WTC11 (cell line): ENCODE measurements at regions not wholly inside any gene's neighbourhood (a gene's known extent, or its start where the extent isn't known, plus 50 kb on each side); places are given as distances from the start of the nearest gene placed in this dataset.

ENCODE experiments used
- ATAC-seq: fragments of 200-7000 bp; cut with Tn5 transposase; 2 replicates; pipeline ENCODE4 v1.10.0; 2021; ENCODE audit warnings: mild to moderate bottlenecking, moderate library complexity
- CTCF ChIA-PET: fragments of 300-600 bp; sonication (Branson Sonifier 250); formaldehyde crosslinking; loops from one replicate; lab custom pipeline; 2021; ENCODE audit warnings: antibody characterized with exemption; lab: Charles Lee
- POLR2A ChIA-PET: fragments of 350-600 bp; sonication (Branson Sonifier 250); formaldehyde crosslinking; loops from one replicate; lab custom pipeline; 2021; ENCODE audit warnings: antibody characterized with exemption; lab: Charles Lee
- DNase-seq: peaks from one replicate; pipeline ENCODE4 v3.0.0; 2021; ENCODE audit warnings: low spot score
- H3K27ac Mint-ChIP-seq: 2 replicates; pipeline ENCODE4 v1.8.0; 2021; ENCODE audit warnings: mixed read lengths
- H3K27me3 Mint-ChIP-seq: 2 replicates; pipeline ENCODE4 v1.8.0; 2021; ENCODE audit warnings: low read depth, mild to moderate bottlenecking, moderate library complexity, mixed read lengths
- H3K36me3 Mint-ChIP-seq: 2 replicates; pipeline ENCODE4 v1.8.0; 2021; ENCODE audit warnings: mixed read lengths
- H3K4me1 Mint-ChIP-seq: 2 replicates; pipeline ENCODE4 v1.8.0; 2022; ENCODE audit warnings: mixed read lengths
- H3K4me3 Mint-ChIP-seq: 2 replicates; pipeline ENCODE4 v1.8.0; 2021; ENCODE audit warnings: mild to moderate bottlenecking, moderate library complexity, mixed read lengths
- H3K9me3 Mint-ChIP-seq: 2 replicates; pipeline ENCODE4 v1.8.0; 2021; ENCODE audit warnings: mixed read lengths
- CREB1 ChIP-seq: sonication (generic); formaldehyde crosslinking; IDR thresholded peaks from 2 replicates; pipeline ENCODE4 v1.8.0; 2023; ENCODE audit warnings: mild to moderate bottlenecking, missing genetic modification reagents
- CREM ChIP-seq: sonication (generic); formaldehyde crosslinking; IDR thresholded peaks from 2 replicates; pipeline ENCODE4 v1.8.1; 2022; ENCODE audit warnings: mild to moderate bottlenecking, missing genetic modification reagents, moderate library complexity
- CTCF ChIP-seq: fragments of 200-600 bp; IDR thresholded peaks from 2 replicates; pipeline ENCODE4 v1.8.0; 2022; ENCODE audit warnings: antibody characterized with exemption
- E2F1 ChIP-seq: sonication (generic); formaldehyde crosslinking; IDR thresholded peaks from 2 replicates; pipeline ENCODE4 v1.8.0; 2022; ENCODE audit warnings: mild to moderate bottlenecking, missing genetic modification reagents
- ESRRA ChIP-seq: sonication (generic); formaldehyde crosslinking; IDR thresholded peaks from 2 replicates; pipeline ENCODE4 v1.8.1; 2022; ENCODE audit warnings: mild to moderate bottlenecking, missing genetic modification reagents, borderline replicate concordance
- FOXJ3 ChIP-seq: sonication (generic); formaldehyde crosslinking; IDR thresholded peaks from 2 replicates; pipeline ENCODE4 v1.9.0; 2021; ENCODE audit warnings: missing genetic modification reagents, mild to moderate bottlenecking, borderline replicate concordance
- KAT7 ChIP-seq: sonication (generic); formaldehyde crosslinking; IDR thresholded peaks from 2 replicates; pipeline ENCODE4 v1.8.1; 2023; ENCODE audit warnings: missing genetic modification reagents, mild to moderate bottlenecking, borderline replicate concordance
- MYBL2 ChIP-seq: sonication (generic); formaldehyde crosslinking; IDR thresholded peaks from 2 replicates; pipeline ENCODE4 v1.8.1; 2023; ENCODE audit warnings: mild to moderate bottlenecking, moderate library complexity, missing genetic modification reagents
- NFYB ChIP-seq: sonication (generic); formaldehyde crosslinking; conservative IDR thresholded peaks from 2 replicates; pipeline ENCODE4 v1.8.0; 2022; ENCODE audit warnings: low read depth, missing genetic modification reagents
- NR2C2 ChIP-seq: sonication (generic); formaldehyde crosslinking; IDR thresholded peaks from 2 replicates; pipeline ENCODE4 v1.8.0; 2022; ENCODE audit warnings: mild to moderate bottlenecking, missing genetic modification reagents
- SOX15 ChIP-seq: fragments of 250-450 bp; sonication (Bioruptor Pico); IDR thresholded peaks from 2 replicates; pipeline ENCODE4 v1.9.0; 2021; ENCODE audit warnings: mild to moderate bottlenecking
- TEAD4 ChIP-seq: sonication (generic); formaldehyde crosslinking; IDR thresholded peaks from 2 replicates; pipeline ENCODE4 v1.8.0; 2022; ENCODE audit warnings: mild to moderate bottlenecking, missing genetic modification reagents
- TP53 ChIP-seq: sonication (generic); formaldehyde crosslinking; IDR thresholded peaks from 2 replicates; pipeline ENCODE4 v1.8.1; 2023; ENCODE audit warnings: mild to moderate bottlenecking, missing genetic modification reagents
- ZNF396 ChIP-seq: fragments of 250-450 bp; sonication (Bioruptor Pico); IDR thresholded peaks from 2 replicates; pipeline ENCODE4 v1.8.0; 2021; ENCODE audit warnings: mild to moderate bottlenecking, moderate library complexity, borderline replicate concordance
- TF ChIP-seq, protein P1 (sequence below): sonication (generic); formaldehyde crosslinking; conservative IDR thresholded peaks from 2 replicates; pipeline ENCODE4 v1.8.1; 2022; ENCODE audit warnings: mild to moderate bottlenecking, missing genetic modification reagents
- TF ChIP-seq, protein P2 (sequence below): sonication (generic); formaldehyde crosslinking; IDR thresholded peaks from 2 replicates; pipeline ENCODE4 v1.8.0; 2023; ENCODE audit warnings: mild to moderate bottlenecking, missing genetic modification reagents
- TF ChIP-seq, protein P3 (sequence below): fragments of 250-450 bp; sonication (Bioruptor Pico); IDR thresholded peaks from 2 replicates; pipeline ENCODE4 v2.1.2; 2022; ENCODE audit warnings: mild to moderate bottlenecking, moderate library complexity
- TF ChIP-seq, protein P4 (sequence below): fragments of 250-450 bp; sonication (Bioruptor Pico); IDR thresholded peaks from 2 replicates; pipeline ENCODE4 v1.9.0; 2021; ENCODE audit warnings: mild to moderate bottlenecking
- TF ChIP-seq, protein P5 (sequence below): sonication (generic); formaldehyde crosslinking; IDR thresholded peaks from 2 replicates; pipeline ENCODE4 v1.8.1; 2023; ENCODE audit warnings: mild to moderate bottlenecking, missing genetic modification reagents

GRCh38 chr5:115351356-115352195 is 55.1 kb upstream of the CCDC112 start:
- no peak for ATAC-seq
- H3K9me3 Mint-ChIP-seq = peaks cover 27% of the 10 kb centered on the region

GRCh38 chr5:115350894-115351293 is 54.4 kb upstream of the CCDC112 start:
- Mint-ChIP-seq H3K27me3 (no peaks in the 10 kb centered on the region), H3K4me1 (peaks cover 11% of the 10 kb centered on the region), H3K27ac (no peak overlapping the region), H3K4me3 (no peak overlapping the region), H3K9me3 (peaks cover 26% of the 10 kb centered on the region), H3K36me3 (peaks cover 9% of the 10 kb centered on the region)
- ATAC-seq (no peak), DNase-seq (no peak)
- ChIA-PET CTCF (no interaction called here), POLR2A (no interaction called here)
- TF ChIP-seq NR2C2 (CRISPR knock-in tag) = no peak
- TF ChIP-seq CREM (CRISPR knock-in tag) = no peak
- TF ChIP-seq TEAD4 = no peak
- TF ChIP-seq ZNF396 (CRISPR knock-in tag) = no peak
- no peak for TF ChIP-seq MYBL2 (CRISPR knock-in tag)
- TF ChIP-seq CREB1 = no peak
- TF ChIP-seq, protein P1, sequence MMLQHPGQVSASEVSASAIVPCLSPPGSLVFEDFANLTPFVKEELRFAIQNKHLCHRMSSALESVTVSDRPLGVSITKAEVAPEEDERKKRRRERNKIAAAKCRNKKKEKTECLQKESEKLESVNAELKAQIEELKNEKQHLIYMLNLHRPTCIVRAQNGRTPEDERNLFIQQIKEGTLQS = no peak
- TF ChIP-seq E2F1 (CRISPR knock-in tag) = no peak
- no peak for TF ChIP-seq ESRRA (CRISPR knock-in tag)
- TF ChIP-seq, protein P2, sequence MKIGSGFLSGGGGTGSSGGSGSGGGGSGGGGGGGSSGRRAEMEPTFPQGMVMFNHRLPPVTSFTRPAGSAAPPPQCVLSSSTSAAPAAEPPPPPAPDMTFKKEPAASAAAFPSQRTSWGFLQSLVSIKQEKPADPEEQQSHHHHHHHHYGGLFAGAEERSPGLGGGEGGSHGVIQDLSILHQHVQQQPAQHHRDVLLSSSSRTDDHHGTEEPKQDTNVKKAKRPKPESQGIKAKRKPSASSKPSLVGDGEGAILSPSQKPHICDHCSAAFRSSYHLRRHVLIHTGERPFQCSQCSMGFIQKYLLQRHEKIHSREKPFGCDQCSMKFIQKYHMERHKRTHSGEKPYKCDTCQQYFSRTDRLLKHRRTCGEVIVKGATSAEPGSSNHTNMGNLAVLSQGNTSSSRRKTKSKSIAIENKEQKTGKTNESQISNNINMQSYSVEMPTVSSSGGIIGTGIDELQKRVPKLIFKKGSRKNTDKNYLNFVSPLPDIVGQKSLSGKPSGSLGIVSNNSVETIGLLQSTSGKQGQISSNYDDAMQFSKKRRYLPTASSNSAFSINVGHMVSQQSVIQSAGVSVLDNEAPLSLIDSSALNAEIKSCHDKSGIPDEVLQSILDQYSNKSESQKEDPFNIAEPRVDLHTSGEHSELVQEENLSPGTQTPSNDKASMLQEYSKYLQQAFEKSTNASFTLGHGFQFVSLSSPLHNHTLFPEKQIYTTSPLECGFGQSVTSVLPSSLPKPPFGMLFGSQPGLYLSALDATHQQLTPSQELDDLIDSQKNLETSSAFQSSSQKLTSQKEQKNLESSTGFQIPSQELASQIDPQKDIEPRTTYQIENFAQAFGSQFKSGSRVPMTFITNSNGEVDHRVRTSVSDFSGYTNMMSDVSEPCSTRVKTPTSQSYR (CRISPR knock-in tag) = no peak
- TF ChIP-seq SOX15 (CRISPR knock-in tag) = no peak
- TF ChIP-seq, protein P3, sequence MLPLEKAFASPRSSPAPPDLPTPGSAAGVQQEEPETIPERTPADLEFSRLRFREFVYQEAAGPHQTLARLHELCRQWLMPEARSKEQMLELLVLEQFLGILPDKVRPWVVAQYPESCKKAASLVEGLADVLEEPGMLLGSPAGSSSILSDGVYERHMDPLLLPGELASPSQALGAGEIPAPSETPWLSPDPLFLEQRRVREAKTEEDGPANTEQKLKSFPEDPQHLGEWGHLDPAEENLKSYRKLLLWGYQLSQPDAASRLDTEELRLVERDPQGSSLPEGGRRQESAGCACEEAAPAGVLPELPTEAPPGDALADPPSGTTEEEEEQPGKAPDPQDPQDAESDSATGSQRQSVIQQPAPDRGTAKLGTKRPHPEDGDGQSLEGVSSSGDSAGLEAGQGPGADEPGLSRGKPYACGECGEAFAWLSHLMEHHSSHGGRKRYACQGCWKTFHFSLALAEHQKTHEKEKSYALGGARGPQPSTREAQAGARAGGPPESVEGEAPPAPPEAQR = no peak
- no peak for TF ChIP-seq NFYB (CRISPR knock-in tag)
- TF ChIP-seq, protein P4, sequence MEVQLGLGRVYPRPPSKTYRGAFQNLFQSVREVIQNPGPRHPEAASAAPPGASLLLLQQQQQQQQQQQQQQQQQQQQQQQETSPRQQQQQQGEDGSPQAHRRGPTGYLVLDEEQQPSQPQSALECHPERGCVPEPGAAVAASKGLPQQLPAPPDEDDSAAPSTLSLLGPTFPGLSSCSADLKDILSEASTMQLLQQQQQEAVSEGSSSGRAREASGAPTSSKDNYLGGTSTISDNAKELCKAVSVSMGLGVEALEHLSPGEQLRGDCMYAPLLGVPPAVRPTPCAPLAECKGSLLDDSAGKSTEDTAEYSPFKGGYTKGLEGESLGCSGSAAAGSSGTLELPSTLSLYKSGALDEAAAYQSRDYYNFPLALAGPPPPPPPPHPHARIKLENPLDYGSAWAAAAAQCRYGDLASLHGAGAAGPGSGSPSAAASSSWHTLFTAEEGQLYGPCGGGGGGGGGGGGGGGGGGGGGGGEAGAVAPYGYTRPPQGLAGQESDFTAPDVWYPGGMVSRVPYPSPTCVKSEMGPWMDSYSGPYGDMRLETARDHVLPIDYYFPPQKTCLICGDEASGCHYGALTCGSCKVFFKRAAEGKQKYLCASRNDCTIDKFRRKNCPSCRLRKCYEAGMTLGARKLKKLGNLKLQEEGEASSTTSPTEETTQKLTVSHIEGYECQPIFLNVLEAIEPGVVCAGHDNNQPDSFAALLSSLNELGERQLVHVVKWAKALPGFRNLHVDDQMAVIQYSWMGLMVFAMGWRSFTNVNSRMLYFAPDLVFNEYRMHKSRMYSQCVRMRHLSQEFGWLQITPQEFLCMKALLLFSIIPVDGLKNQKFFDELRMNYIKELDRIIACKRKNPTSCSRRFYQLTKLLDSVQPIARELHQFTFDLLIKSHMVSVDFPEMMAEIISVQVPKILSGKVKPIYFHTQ (CRISPR knock-in tag) = no peak
- TF ChIP-seq, protein P5, sequence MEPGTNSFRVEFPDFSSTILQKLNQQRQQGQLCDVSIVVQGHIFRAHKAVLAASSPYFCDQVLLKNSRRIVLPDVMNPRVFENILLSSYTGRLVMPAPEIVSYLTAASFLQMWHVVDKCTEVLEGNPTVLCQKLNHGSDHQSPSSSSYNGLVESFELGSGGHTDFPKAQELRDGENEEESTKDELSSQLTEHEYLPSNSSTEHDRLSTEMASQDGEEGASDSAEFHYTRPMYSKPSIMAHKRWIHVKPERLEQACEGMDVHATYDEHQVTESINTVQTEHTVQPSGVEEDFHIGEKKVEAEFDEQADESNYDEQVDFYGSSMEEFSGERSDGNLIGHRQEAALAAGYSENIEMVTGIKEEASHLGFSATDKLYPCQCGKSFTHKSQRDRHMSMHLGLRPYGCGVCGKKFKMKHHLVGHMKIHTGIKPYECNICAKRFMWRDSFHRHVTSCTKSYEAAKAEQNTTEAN = no peak

More at GRCh38 chr5:115351356-115352195, 55.1 kb upstream of the CCDC112 start:
- no peak overlapping the region for H3K4me3 Mint-ChIP-seq
- H3K4me1 Mint-ChIP-seq = peaks cover 12% of the 10 kb centered on the region
- CTCF ChIA-PET = no interaction called here
- TF ChIP-seq TP53 (CRISPR knock-in tag) (no peak), KAT7 (no peak), FOXJ3 (CRISPR knock-in tag) (no peak), CTCF (no peak)
- DNase-seq = no peak
- no peaks in the 10 kb centered on the region for H3K27me3 Mint-ChIP-seq
- no peak overlapping the region for H3K27ac Mint-ChIP-seq
- POLR2A ChIA-PET = no interaction called here
- peaks cover 9% of the 10 kb centered on the region for H3K36me3 Mint-ChIP-seq
